ENCODE measurements at regions not wholly inside any gene's neighbourhood (a gene's known extent, or its start where the extent isn't known, plus 50 kb on each side); places are given as distances from the start of the nearest gene placed in this dataset.

DNA sequence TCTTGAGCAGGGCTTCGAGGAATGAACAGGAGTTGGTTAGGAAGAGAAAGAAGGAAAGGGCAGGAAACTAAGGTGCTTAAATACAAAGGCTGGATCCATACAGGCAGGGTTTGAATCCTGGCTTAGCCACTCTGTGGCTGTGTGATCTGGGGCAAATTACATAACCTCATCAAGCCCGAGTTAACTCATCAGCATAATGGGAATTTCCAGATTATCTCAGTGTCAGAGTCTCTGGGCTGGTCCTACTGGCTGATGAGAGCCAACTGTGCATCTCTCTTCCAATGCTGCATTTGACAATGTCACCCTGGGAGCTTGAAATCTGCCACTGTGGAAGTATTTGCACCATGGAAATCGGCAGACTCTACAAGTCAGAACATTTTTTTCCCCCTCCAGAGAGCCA, 83.8 kb upstream of the SLC6A6 start:
- DNase-seq: no peak

DNA sequence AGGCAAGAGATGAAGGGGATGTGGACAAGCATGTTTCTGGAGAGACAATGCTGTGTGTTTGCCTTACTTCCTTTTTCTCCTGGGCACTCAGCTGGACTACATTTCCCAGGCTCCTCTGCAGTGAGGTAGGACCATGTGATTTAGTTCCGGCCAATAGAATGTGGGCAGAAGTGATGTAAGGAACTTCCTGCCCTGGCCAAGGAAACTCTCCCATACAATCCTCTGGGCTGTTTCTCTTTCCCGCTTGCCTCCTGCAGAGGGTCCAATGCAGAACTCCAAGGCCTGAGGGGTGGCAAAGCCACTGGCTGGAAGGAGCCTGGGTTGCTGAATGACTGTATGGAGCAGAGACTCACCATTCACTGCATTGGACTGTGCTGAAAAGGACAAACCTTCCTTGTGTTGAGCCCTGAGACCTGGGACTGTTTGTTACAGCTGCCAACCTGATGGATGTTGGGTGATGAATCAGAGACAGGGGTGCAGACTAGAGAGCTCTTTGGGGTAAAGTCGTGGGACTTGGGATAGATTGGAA, 82.7 kb upstream of the SLC6A6 start:
- DNase-seq: no peak

DNA sequence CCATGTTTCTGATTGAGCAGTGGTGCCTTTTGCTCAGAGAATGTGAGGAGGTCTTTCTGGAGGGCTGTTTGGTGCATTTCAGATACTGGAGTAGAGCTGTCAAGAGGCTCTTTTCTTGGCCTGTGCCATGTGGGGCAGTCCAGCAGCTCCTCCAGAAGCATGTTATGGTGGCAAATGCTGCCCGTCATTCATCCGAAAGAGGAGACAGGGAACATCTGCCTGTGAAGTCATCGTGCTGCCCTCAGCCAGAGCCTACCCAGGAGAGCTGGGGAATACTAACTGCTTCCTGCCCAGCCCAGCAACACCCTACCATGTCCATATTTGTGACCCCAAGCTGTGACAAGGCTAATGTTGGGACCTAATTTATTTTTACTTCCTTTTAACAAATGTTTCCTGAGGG, 82.2 kb upstream of the SLC6A6 start:
- DNase-seq: no peak

DNA sequence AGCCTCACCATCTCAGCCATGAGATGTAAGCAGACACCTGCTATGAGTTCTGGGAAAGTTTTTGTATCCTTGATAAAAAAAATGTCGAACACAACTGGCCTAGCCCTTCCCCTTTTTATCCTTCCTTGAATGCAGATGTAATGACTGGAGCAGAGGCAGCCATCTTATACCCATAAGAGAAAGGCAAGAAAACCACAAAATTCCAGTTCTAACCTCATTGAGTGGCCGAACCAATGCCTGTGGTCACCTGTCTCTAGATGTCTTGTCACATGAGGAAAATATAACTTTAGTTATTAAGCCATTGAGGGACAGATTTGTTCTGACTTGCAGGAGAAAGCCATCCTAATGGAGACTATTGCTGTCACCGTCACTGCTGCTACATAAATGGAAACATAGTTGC, 80.4 kb upstream of the SLC6A6 start:
- DNase-seq: no peak

DNA sequence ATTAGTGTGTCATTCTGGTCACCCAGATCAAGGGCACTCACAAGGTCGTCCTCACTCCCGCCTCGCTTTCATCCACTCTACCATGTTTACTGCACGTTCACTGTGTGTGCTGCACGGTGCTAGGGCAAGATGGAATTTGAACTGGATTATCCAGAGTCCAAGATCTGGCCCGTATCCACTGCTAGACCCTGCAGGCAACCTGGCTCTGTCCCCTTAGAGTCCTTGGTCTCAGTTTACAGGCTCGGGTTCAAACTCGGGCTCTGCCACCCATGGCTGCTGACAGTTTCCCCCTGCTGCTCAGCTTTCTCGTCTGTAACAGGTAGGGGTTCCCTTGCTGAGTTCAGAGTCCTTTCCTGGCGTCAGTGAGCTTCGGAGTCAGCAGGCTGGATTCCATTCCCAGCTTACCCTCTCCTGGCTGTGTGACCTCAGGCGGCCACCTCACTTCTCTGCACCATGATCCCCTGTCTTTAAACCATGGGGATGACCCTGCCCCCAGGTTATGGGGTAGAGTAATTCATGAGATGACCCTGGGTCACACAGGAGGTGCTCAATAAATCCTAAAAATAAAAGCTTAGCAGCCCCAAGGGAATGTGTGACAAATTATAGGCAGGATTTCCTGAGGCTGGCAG, 79.6 kb upstream of the SLC6A6 start:
- no peak for DNase-seq

DNA sequence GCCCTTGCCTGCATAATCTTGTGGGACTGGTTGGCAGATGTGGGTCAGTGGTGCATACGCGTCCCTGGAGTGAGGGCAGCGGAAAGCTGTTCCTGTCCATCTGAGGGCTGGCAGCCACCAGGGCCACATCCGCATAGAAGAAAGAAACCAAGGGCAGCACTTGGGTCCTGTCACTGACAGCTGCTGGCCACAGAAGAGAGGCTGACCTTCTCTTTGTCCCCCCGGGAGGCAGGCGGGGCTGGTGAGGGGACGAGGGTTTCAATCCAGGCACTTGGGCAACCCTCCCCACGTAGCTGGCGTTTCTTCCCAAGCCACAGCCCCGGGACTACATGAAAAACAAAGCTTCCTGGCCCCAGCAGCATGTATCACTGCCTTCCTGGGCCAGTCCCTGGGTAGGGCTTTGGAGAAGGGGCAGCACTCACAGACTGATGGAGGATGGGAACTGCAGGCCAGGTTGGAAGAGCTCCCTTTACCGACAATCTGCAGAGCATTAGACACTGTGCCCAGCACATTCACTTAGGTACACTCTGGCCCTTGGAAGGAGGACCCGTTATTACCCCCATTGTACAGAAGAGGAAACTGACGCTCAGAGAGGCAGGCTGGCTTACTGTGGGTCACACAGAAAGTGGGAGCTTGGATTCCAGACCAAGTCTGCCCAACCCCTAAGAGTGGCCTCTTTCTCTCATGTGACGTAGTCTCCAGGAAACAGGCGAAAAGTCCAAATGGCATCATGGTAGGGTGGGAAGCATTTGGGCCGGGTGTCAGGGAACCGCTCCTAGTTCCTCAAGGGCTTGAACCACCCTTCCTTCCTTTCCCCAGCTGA, 78.8 kb upstream of the SLC6A6 start:
- no peak for DNase-seq

DNA sequence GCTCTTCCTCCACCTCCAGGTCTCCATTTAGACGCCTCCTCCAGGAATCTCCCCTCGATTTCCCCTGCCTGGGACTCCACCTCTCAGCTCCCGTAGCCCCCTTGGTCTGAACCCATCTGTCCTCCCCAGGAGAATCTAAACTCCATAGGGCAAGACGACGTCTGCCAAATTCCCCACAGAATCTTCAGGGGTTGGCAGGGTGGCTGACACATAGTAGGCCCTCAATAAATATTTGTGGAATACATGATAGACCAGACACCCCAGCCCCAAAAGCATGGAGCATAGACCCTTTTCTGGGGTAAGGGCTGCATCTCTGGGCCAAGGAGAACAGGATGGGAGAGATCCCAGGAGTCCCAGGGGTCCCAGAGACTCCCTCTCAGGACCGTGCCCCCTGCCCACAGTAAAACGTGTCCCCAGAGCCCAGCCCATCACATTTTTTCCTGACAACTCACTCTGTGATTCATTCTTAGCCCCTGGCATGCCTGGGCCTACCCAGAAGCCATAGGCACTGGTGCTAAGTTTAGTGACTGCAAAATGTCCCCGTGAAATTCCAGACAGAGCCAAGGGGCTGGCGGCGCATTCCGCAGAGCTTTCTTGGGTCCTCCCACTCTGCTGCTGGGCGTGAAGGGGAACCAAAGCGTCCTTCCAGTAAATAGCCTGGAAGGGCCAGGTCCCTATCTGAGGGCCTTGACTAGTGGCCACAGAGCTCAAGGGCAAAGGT, 78.0 kb upstream of the SLC6A6 start:
- DNase-seq: no peak

DNA sequence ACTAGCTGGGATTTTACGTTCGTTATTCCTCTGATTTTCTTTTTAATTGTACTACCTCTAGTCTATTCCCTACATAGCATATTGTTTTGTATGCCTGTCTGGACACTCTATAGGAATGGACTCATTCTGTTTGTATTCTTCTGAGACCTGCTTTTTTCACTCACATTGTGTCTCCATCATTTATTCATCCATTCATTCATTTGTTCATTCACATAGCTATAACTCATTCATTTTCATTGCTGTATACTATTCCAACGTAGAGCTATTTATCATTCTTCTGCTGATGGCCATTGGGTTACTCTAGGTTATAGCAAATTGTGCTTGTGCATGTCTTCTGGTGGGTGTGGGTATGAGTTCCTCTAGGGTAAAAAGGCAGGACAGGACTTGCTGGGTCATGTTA, 74.0 kb upstream of the SLC6A6 start:
- no peak for DNase-seq

GRCh38 chr3:14329116-14329830, 73.1 kb upstream of the SLC6A6 start:
- DNase-seq: no peak

- DNase-seq: no peak
Observed at GRCh38 chr3:14329842-14330241, 72.6 kb upstream of the SLC6A6 start.

DNA sequence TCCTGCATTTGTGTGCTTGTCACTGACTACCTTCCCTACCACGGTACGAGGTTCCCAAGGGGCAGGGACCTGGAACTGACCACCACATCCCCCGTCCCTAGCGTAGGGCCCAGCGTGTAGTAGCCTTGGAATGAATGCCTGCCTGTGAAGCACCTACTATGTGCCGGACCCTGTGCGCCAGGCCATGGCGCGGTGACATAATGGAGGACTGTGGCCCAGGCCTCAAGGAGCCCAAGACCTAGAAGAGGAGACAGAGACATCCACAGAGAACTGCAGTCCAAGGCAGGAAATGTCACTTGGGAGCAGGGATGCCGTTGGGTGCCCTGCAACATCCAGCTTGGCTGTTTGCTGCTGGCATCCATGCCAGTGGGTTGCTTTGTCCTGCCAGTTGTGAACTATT, 71.9 kb upstream of the SLC6A6 start:
- DNase-seq: no peak

DNA sequence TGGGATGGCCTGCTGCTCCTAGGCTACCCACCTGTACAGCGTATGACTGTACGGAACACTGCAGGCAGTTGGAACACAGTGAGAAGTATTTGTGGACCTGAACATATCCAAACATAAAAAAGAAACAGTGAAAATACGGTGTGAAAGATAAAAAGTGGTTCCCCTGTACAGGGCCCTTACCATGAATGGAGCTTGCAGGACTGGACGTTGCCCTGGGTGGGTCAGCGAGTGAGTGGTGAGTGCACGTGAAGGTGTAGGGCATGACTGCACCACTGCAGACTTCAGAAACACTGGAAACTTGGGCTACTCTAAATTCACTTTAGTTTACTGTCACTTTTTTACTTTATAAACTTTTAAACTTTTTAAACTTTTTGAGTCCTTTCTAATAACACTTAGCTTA, 71.2 kb upstream of the SLC6A6 start:
- no peak for DNase-seq

DNA sequence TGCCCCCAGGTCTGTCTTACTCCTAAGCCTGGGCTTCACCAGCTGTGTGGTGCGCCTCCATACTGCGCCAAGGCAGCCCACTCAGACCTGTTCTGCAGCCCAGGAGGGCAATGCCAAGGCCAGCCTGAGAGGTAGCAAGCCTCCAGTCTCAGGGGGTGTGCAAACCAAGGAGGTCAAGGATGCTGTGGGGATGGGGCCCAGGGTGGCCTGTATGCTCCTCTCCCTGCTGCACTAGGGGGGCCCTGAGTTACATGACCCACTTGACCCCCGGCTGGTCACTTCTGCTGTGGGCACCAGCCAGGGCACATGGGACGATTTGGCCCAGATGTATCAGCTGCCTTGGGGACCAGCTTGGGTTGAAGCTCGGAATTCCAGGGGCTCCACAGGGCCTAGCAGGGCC, 70.0 kb upstream of the SLC6A6 start:
- DNase-seq: no peak

- no peak for DNase-seq
Observed at GRCh38 chr3:14333215-14333614, 69.2 kb upstream of the SLC6A6 start.

DNA sequence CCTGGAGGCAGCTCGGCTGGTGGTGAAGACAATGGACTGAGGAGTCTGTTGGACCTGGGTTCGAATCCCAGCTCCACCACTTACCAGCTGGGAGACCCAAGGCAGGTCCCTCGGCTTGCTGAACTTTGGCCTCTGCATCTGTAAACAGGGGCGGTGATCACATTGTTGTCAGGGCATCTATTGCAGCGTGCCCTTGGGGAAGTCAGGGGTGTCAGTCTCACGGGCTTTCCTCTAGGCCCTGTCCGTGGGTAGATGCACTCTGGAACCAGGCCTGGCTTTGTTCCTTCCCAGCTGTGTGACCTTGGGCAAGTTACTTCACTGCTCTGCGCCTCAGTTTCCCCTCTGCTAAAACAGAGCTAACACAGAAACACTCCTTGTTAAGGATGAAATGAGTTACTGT, 68.8 kb upstream of the SLC6A6 start:
- DNase-seq: no peak

DNA sequence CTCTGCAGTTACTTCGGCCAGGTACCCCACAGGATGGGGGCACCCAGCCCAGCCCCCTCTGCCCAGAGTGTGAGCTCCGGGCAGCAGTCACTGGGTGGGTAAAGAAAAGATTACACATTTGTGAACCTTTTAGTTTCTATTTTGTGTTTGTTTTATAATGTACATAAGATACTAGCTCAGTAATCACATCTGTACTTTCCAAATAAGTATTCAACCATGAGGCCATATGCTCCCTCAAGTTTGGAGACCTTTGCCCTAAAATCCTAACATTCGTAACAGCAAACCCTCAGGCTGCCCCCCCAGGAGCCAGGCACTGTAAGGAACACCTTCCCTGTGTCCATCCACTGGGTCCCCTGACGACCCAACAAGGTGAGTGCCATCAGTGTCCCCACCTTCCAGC, 68.3 kb upstream of the SLC6A6 start:
- DNase-seq: no peak

- no peak for DNase-seq
Observed at GRCh38 chr3:14334936-14335335, 67.5 kb upstream of the SLC6A6 start.

GRCh38 chr3:14335774-14336748, 66.3 kb upstream of the SLC6A6 start:
- DNase-seq: no peak

GRCh38 chr3:14336749-14337598, 65.4 kb upstream of the SLC6A6 start:
- DNase-seq: no peak

DNA sequence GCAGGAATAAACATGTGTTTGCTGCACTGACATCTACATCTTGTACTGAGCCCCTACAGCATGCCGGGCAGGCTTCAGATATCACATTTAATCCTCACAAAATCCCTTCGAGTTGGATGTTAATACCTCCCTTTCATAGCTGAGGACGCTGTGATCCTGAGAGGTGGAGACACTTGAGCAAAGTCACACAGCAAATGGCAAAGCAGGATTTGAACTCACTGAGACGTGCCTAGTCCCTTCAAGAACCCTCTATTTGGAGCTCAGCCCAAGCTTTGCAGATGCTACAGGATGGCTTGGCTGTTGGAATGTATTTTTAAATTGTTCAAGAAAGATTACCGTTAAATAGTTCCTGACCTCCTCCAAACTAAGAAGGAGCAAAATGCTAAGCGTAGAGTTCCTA, 64.6 kb upstream of the SLC6A6 start:
- DNase-seq: no peak

- no peak for DNase-seq
Observed at GRCh38 chr3:14338242-14338641, 64.2 kb upstream of the SLC6A6 start.
